PC-3 (cell line): ENCODE measurements at regions not wholly inside any gene's neighbourhood (a gene's known extent, or its start where the extent isn't known, plus 50 kb on each side); places are given as distances from the start of the nearest gene placed in this dataset.
"Not testable (repeated sequence)": the region's sequence is repeated elsewhere in the genome, so short reads cannot be mapped to it uniquely, and the experiment has no call there.

Experiments
- ATAC-seq: fragments of 200-7000 bp; cut with Tn5 transposase; 2 replicates; pipeline ENCODE4 v1.9.1; 2020; ENCODE audit warnings: mild to moderate bottlenecking, moderate library complexity
- BruUV-seq: library from RNA; stranded (reverse); fragments of 400-500 nt; replicated peaks from 2 replicates; lab custom pipeline; 2021; lab: Mats Ljungman, UMichigan
- CTCF ChIA-PET: fragments of 300-600 bp; sonication (Branson Sonifier 250); formaldehyde crosslinking; loops from one replicate; lab custom pipeline; 2022; ENCODE audit warnings: antibody characterized with exemption; lab: Charles Lee
- POLR2A ChIA-PET: fragments of 300-600 bp; sonication (Branson Sonifier 250); formaldehyde crosslinking; loops from one replicate; lab custom pipeline; 2022; ENCODE audit warnings: antibody characterized with exemption; ENCODE audit not compliant: unreplicated experiment; lab: Charles Lee
- DNase-seq: peaks from one replicate; pipeline ENCODE4 v3.0.0-alpha.2; 2015
- H2AFZ ChIP-seq: fragments of 300-600 bp; sonication (generic); 2 replicates; pipeline ENCODE4 v1.6.0; 2016; ENCODE audit warnings: antibody characterized with exemption, low read length
- H3F3A ChIP-seq: fragments of 300-600 bp; sonication (generic); one replicate; pipeline ENCODE4 v1.6.0; 2017; ENCODE audit warnings: antibody characterized with exemption, low read length, control low read depth, mild to moderate bottlenecking; ENCODE audit not compliant: unreplicated experiment
- H3K27ac ChIP-seq: fragments of 300-600 bp; sonication (generic); 2 replicates; pipeline ENCODE4 v1.5.1; 2016; ENCODE audit warnings: mild to moderate bottlenecking, low read length
- H3K27me3 ChIP-seq: fragments of 300-600 bp; sonication (generic); 2 replicates; pipeline ENCODE4 v1.6.1; 2016; ENCODE audit warnings: low read length, mixed read lengths
- H3K36me3 ChIP-seq: fragments of 300-600 bp; sonication (generic); 2 replicates; pipeline ENCODE4 v1.6.1; 2016; ENCODE audit warnings: low read depth, mixed run types, low read length, mixed read lengths
- H3K4me1 ChIP-seq: fragments of 300-600 bp; sonication (generic); 2 replicates; pipeline ENCODE4 v1.5.1; 2016; ENCODE audit warnings: low read length; ENCODE audit not compliant: insufficient read depth
- H3K4me2 ChIP-seq: fragments of 300-600 bp; sonication (generic); 2 replicates; pipeline ENCODE4 v1.6.0; 2016; ENCODE audit warnings: low read length
- H3K4me3 ChIP-seq: fragments of 300-600 bp; sonication (generic); 2 replicates; pipeline ENCODE4 v1.5.1; 2016; ENCODE audit warnings: mild to moderate bottlenecking, low read length, mixed read lengths
- H3K79me2 ChIP-seq: fragments of 300-600 bp; sonication (generic); 2 replicates; pipeline ENCODE4 v1.6.1; 2017; ENCODE audit warnings: low read length, mixed read lengths
- H3K9ac ChIP-seq: fragments of 300-600 bp; sonication (generic); 2 replicates; pipeline ENCODE4 v1.6.0; 2016; ENCODE audit warnings: mild to moderate bottlenecking, low read length
- H3K9me2 ChIP-seq: fragments of 300-600 bp; sonication (generic); replicated peaks from 2 replicates; pipeline ENCODE4 v1.6.1; 2016; ENCODE audit warnings: mixed run types, low read length, mixed read lengths
- H3K9me3 ChIP-seq: fragments of 300-600 bp; sonication (generic); 2 replicates; pipeline ENCODE4 v1.6.1; 2016; ENCODE audit warnings: low read length, mixed read lengths
- H4K20me1 ChIP-seq: fragments of 300-600 bp; sonication (generic); 2 replicates; pipeline ENCODE4 v1.6.1; 2016; ENCODE audit warnings: low read length, mixed read lengths
- CTCF ChIP-seq: fragments of 300-600 bp; sonication (generic); conservative IDR thresholded peaks from 2 replicates; pipeline ENCODE4 v1.5.1; 2017; ENCODE audit warnings: antibody characterized with exemption, low read depth, mild to moderate bottlenecking, low read length
- EZH2 ChIP-seq: fragments of 300-600 bp; sonication (generic); IDR thresholded peaks from one replicate; pipeline ENCODE4 v1.6.1; 2017; ENCODE audit warnings: antibody characterized with exemption, mild to moderate bottlenecking, low read length; ENCODE audit not compliant: unreplicated experiment
- EZH2phosphoT487 ChIP-seq: fragments of 300-600 bp; sonication (generic); IDR thresholded peaks from 2 replicates; pipeline ENCODE4 v1.6.1; 2018; ENCODE audit warnings: mild to moderate bottlenecking, antibody characterized with exemption, low read length, borderline replicate concordance
- intact Hi-C: fragments of 100-400 bp; cut with micrococcal nuclease; formaldehyde crosslinking; loops from 2 replicates; pipeline ENCODE4 v1.9.0; 2023

GRCh38 chr16:85242140-85242539, 129.9 kb upstream of the CIBAR2 start:
- Histone ChIP-seq H3K36me3 (no peaks in the 10 kb centered on the region), H3K9me3 (no peaks in the 10 kb centered on the region), H3K9me2 (no peaks in the 10 kb centered on the region), H3K79me2 (no peaks in the 10 kb centered on the region), H3K27ac (no peak overlapping the region), H3K4me1 (no peaks in the 10 kb centered on the region), H3K4me3 (no peak overlapping the region), H2AFZ (no peak overlapping the region), H3K9ac (no peak overlapping the region), H4K20me1 (no peaks in the 10 kb centered on the region), H3F3A (no peaks in the 10 kb centered on the region), H3K27me3 (no peaks in the 10 kb centered on the region), H3K4me2 (no peak overlapping the region)
- ATAC-seq (no peak), DNase-seq (no peak)
- intact Hi-C loops = no loop called here
- POLR2A ChIA-PET = no interaction called here
- TF ChIP-seq EZH2phosphoT487 (no peak), CTCF (no peak), EZH2 (no peak)
- CTCF ChIA-PET = no interaction called here
- no TSS peak for BruUV-seq

GRCh38 chr16:85243308-85243707, 131.0 kb upstream of the CIBAR2 start:
- CTCF ChIA-PET = no interaction called here
- no peak overlapping the region for H3K4me2 ChIP-seq

GRCh38 chr16:85244452-85244851, 132.2 kb upstream of the CIBAR2 start:
- H3K9me2 ChIP-seq, H3K9ac ChIP-seq, H3F3A ChIP-seq, POLR2A ChIA-PET, intact Hi-C loops, H3K79me2 ChIP-seq, H3K4me1 ChIP-seq, H3K4me2 ChIP-seq, H3K9me3 ChIP-seq, BruUV-seq, ATAC-seq, H3K4me3 ChIP-seq, H4K20me1 ChIP-seq, H3K36me3 ChIP-seq, H2AFZ ChIP-seq, H3K27ac ChIP-seq, DNase-seq, H3K27me3 ChIP-seq: not testable (repeated sequence)
- CTCF ChIA-PET = interaction anchor here (0.7 kb wide), 1 partner anchor 114 kb away, joined by 3 read pairs; no protein-coding TSS in a partner anchor

More at GRCh38 chr16:85243308-85243707, 131.0 kb upstream of the CIBAR2 start:
- POLR2A ChIA-PET = no interaction called here
- intact Hi-C loops = no loop called here
- BruUV-seq = no TSS peak
- Histone ChIP-seq H3K27ac (no peak overlapping the region), H3K27me3 (no peaks in the 10 kb centered on the region), H3F3A (no peaks in the 10 kb centered on the region), H3K9ac (no peak overlapping the region), H3K4me1 (no peaks in the 10 kb centered on the region), H3K79me2 (no peaks in the 10 kb centered on the region), H2AFZ (no peak overlapping the region), H3K4me3 (no peak overlapping the region), H3K9me3 (no peaks in the 10 kb centered on the region), H3K9me2 (no peaks in the 10 kb centered on the region), H3K36me3 (no peaks in the 10 kb centered on the region), H4K20me1 (no peaks in the 10 kb centered on the region)
- DNase-seq (no peak), ATAC-seq (no peak)
- TF ChIP-seq CTCF (no peak), EZH2 (no peak), EZH2phosphoT487 (no peak)
